Psoas muscle (tissue), 7 donors: ENCODE measurements at regions not wholly inside any gene's neighbourhood (a gene's known extent, or its start where the extent isn't known, plus 50 kb on each side); places are given as distances from the start of the nearest gene placed in this dataset.

Experiments
- ATAC-seq, 4 donors: fragments of 200-7000 bp; cut with Tn5 transposase; one replicate each; pipeline ENCODE4 v1.9.1; 2020; ENCODE audit warnings: moderate library complexity in 3 of 4, mild to moderate bottlenecking in 2 of 4
- DNase-seq, 2 donors: peaks; one replicate each; pipeline ENCODE4 v3.0.0-alpha.2; 2020
- H3K27ac ChIP-seq: fragments of 200-600 bp; one replicate; pipeline ENCODE4 v1.8.0; 2022
- H3K27me3 ChIP-seq, 3 donors: fragments of 200-600 bp in 1 of 3; one replicate each; pipeline versions ENCODE4 v1.6.1 to v1.8.0; 2013 to 2022; ENCODE audit warnings: low read length in 2 of 3, mild to moderate bottlenecking in 2 of 3, moderate library complexity in 1 of 3; ENCODE audit not compliant: insufficient read depth in 3 of 3
- H3K36me3 ChIP-seq, 2 donors: fragments of 200-600 bp in 1 of 2; one replicate each; pipeline versions ENCODE4 v1.6.1 to v1.8.0; 2013 to 2022; ENCODE audit warnings: low read depth in 1 of 2, mild to moderate bottlenecking in 1 of 2, moderate library complexity in 1 of 2; ENCODE audit not compliant: insufficient read depth in 1 of 2
- H3K4me1 ChIP-seq: fragments of 200-600 bp; one replicate; pipeline ENCODE4 v1.8.0; 2022
- H3K4me3 ChIP-seq: fragments of 200-600 bp; one replicate; pipeline ENCODE4 v1.8.0; 2022; ENCODE audit warnings: mild to moderate bottlenecking
- H3K9me3 ChIP-seq: fragments of 200-600 bp; one replicate; pipeline ENCODE4 v1.8.0; 2022
- CTCF ChIP-seq: fragments of 200-600 bp; IDR thresholded peaks from one replicate; pipeline ENCODE4 v1.8.0; 2022; ENCODE audit warnings: antibody characterized with exemption
- WGBS, 3 donors: extraction: QIAGEN DNeasy Blood & Tissue Kit; methylation state at CpG; one replicate each; pipeline versions ENCODE4 v1.1.6 to v1.1.7; 2013; 5-methylcytosine and 5-hydroxymethylcytosine counted together
- intact Hi-C, 2 donors: fragments of 100-400 bp; cut with DNase I; formaldehyde crosslinking; loops; one replicate each; pipeline versions ENCODE4 v1.11.0 to v1.14.2; 2022
- donor health status: healthy with polysubstance abuse.
- donor health status: DM: no; HTN: no; CAD: no; lungs with moderate emphysema.
- donor health status: Bipolar disorder and iron deficiency.
- donor health status: healthy.
- donor health status: DM: yes; HTN: yes; CAD: no.
- donor health status: DM: no; HTN: no; CAD: no.
- donor health status: DM: yes; HTN: yes; CAD: no.

GRCh38 chr10:9886772-9887171 is 1130.9 kb upstream of the CELF2 start:
- 41 to 51% (median 48%) methylated on average over 1 of the region's 1 CpG for WGBS, 3 donors
- Histone ChIP-seq H3K9me3 (peaks cover 9% of the 10 kb centered on the region), H3K27ac (no peak overlapping the region), H3K36me3 (no peaks in the 10 kb centered on the region), H3K4me1 (no peaks in the 10 kb centered on the region), H3K27me3 (no peaks in the 10 kb centered on the region), H3K4me3 (no peak overlapping the region)
- no peak for DNase-seq
- no peak for TF ChIP-seq CTCF
- ATAC-seq: no peak
- intact Hi-C loops: no loop called here

GRCh38 chr10:9895453-9895852 is 1122.2 kb upstream of the CELF2 start:
- no peak for TF ChIP-seq CTCF
- 64 to 74% (median 70%) methylated on average over 2 of the region's 2 CpGs for WGBS, 3 donors
- H3K9me3 ChIP-seq: no peaks in the 10 kb centered on the region

GRCh38 chr10:9895981-9896380 is 1121.7 kb upstream of the CELF2 start:
- Histone ChIP-seq H3K27ac (no peak overlapping the region), H3K4me1 (no peaks in the 10 kb centered on the region), H3K4me3 (no peak overlapping the region), H3K9me3 (no peaks in the 10 kb centered on the region), H3K27me3 (no peaks in the 10 kb centered on the region), H3K36me3 (no peaks in the 10 kb centered on the region)
- no peak for ATAC-seq
- DNase-seq: no peak
- no peak for TF ChIP-seq CTCF
- intact Hi-C loops: no loop called here

More at GRCh38 chr10:9895453-9895852, 1122.2 kb upstream of the CELF2 start:
- Histone ChIP-seq H3K27ac (no peak overlapping the region), H3K4me3 (no peak overlapping the region), H3K27me3 (no peaks in the 10 kb centered on the region), H3K36me3 (no peaks in the 10 kb centered on the region), H3K4me1 (no peaks in the 10 kb centered on the region)
- ATAC-seq: no peak
- no peak for DNase-seq
- intact Hi-C loops: no loop called here

GRCh38 chr10:9898633-9899395 is 1118.9 kb upstream of the CELF2 start:
- Histone ChIP-seq H3K27me3 (no peaks in the 10 kb centered on the region), H3K4me3 (no peak overlapping the region), H3K36me3 (no peaks in the 10 kb centered on the region), H3K27ac (no peak overlapping the region), H3K9me3 (no peaks in the 10 kb centered on the region), H3K4me1 (no peaks in the 10 kb centered on the region)
- intact Hi-C loops: no loop called here
- no peak for DNase-seq
- ATAC-seq: no peak
- WGBS, 3 donors: 67 to 72% (median 70%) methylated on average over 6 of the region's 6 CpGs
- no peak for TF ChIP-seq CTCF

GRCh38 chr10:9900751-9901150 is 1116.9 kb upstream of the CELF2 start:
- Histone ChIP-seq H3K9me3 (no peaks in the 10 kb centered on the region), H3K4me3 (no peak overlapping the region), H3K4me1 (no peaks in the 10 kb centered on the region), H3K27ac (no peak overlapping the region), H3K36me3 (no peaks in the 10 kb centered on the region), H3K27me3 (no peaks in the 10 kb centered on the region)
- ATAC-seq: no peak
- no peak for TF ChIP-seq CTCF
- intact Hi-C loops: no loop called here
- DNase-seq: no peak
